GM21367 (cell line): ENCODE measurements at regions not wholly inside any gene's neighbourhood (a gene's known extent, or its start where the extent isn't known, plus 50 kb on each side); places are given as distances from the start of the nearest gene placed in this dataset.

Experiments used
- ATAC-seq: cut with Tn5 transposase; IDR thresholded peaks from one replicate; pipeline ENCODE4 v1.9.1; 2021; ENCODE audit not compliant: unreplicated experiment

DNA sequence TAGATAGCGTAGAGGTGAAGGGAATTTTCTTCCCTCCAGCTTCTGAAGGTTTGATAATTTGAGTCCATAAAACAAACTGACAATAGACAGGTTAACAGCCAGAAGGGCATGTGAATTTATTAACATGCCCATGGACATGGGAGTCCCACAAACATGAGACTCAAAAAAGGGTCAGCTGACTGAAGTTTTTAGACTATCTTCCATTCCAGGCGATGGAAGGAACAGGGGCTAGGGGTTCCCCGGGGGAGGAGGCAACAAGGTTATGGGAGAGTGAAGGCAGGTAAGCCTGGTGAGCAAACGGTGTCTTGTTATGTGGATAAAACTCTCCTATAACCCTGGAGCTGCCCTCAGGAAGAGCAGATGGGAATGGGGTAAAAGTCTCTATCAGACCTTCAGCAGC, 81.5 kb upstream of the SORBS2 start:
- ATAC-seq, result no peak

DNA sequence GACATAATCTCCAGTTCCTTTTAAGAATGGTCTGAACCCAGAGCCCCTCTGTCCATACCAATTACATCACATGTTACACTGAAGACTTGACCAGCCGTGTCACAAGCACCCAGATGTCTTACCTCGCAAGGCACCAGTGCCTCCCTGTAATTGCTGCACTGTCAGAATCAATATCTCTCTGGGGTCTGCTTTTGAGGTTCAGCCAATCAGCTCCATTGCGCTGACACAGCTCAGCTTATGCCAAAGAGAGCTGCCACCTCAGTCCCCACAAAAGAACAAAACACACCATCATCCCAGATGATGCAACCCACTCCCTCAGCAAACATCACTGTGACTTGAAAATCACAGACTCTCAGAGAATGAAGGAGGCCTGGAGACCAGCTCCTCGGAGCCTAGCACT, 82.5 kb upstream of the SORBS2 start:
- no peak for ATAC-seq

DNA sequence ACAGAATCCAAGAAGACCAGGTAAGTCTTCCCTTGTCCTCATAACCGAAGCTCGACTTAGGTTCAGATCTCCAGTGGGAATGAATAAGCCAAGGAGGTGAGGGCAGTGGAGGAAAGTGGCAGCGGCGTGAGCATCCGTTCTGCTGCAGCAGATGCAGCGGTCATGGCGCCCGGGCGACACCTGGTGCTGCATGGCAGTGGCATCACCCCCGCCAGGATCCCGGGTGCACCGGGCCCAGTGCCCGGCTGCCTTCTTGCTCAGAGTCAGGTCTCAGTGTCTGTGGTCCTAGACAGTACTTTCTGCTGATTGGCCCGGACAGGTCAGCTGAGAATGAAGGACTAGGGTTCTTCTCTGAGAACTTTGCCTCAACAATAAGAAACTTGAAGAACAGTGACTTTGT, 83.4 kb upstream of the SORBS2 start:
- ATAC-seq, result no peak

DNA sequence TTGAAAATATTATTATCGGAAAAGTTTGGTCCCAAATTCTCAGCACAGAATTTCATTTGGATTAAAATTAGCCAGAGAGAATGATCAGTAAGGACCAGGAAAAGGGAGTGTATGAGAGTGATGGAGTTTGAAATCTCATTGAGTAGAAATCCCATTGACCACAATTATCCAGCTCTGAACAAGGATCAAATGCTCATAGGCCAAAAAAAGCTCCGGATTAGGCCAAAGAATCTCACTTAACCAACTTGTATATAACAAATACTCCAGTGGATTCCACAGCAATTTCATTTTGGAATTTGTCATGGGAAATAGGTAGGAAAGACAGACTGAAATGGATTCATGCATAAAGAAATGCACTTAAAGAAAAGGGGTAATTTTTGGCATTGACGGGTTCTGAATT, 83.9 kb upstream of the SORBS2 start:
- no peak for ATAC-seq

DNA sequence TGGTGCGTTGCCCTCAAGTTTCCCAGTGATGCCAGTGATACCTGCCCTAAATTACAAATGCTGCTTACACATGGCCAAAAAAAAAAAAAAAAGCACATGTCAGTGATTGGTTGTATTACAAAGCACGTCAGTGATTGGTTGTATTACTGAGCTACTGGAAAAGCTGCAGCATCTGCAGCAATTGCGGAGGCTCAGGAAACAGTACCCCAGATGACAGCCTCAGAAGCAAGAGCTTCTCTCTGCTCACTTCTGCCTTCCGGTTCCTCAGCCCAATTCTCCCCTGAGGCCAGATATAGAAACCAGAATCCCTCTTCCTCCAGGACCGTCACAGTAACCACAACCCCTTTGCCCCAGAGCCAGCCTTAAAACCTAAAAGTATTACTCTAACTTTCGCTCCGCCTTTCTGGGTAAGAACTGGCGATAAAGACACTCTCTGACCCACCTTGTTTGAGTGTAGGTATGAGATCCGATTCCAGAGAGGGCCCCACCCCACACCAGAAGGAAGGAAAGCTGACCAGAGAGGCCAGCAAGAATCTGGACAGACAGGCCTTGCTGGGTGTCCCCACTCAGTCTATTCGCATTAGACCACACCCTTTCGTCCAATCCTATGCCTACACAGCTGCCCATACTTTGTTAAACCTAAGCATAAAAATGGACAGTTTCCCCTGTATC, 85.0 kb upstream of the SORBS2 start:
- ATAC-seq, result no peak

DNA sequence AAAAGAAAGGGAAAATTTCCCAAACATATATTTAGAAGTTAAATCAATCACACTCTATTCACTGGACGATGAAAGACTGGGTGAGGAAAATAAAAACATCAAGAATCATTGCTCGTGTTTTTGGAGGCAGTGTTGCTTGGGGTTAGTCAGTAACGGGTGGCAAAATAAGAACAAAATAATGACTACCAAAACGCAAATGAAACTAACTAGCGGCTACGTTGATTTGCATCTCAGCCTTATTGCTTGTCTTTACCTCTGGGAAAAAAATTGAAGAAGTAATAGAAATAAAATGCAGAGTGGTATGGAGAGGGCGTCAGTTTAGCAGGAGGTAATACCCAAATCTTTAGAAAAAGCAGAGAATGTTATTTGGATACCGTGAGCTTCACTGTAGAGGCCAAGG, 86.4 kb upstream of the SORBS2 start:
- ATAC-seq, result no peak

DNA sequence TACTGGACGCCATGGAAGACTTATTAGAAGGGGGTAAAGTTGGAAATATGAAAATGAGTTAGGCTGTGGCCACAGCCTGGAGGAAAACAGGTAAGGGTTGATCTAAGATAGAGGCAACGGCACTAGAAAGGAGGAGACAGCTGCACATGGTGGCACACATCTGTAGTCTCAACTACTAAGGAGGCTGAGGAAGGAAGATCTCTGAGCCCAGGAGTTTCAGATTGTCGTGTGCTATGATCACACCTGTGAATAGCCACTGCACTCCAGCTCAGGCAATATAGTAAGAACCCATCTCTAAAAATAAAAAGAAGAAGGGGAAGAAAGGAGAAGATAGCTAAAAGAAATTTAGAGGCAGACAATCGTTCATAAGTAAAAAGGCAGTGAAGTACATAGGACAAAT, 87.8 kb upstream of the SORBS2 start:
- ATAC-seq, result no peak

DNA sequence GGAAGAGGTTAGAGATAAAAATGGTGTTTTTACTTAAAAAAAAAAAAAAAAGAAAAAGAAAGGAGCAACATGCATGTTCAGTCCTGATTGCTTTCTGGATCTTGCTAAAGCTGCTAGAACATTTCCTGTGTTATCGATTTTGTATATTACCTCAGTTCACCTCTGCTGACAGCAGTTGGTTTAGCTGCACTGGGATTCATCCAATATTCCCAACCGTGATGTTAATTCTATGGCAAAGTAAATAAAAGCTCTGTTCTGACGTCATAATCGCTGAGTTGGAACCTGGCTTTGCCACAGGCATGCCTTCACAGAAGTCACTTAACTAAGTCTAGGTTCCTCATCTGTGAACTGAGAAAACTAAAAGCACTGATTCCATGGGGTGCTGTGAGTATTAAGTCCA, 90.7 kb upstream of the SORBS2 start:
- ATAC-seq, result no peak

DNA sequence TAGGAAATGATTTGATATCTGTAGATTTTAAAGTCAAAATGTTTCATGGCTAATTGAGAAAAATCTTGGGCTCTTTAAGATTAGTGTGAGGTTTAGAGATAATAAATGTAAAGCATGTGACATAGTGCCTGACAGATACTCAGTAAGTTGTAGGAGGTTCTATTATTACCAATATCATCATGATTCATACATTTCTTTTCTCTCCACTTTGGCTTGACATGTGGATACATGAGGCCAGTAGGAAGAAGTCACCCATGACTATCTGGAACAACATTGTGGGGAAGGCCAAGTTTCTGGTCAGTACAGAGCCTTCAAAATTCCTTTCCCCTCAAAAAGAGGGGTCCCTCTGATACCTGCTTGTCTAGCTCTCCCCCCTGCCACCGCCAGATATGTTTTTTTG, 91.2 kb upstream of the SORBS2 start:
- no peak for ATAC-seq

DNA sequence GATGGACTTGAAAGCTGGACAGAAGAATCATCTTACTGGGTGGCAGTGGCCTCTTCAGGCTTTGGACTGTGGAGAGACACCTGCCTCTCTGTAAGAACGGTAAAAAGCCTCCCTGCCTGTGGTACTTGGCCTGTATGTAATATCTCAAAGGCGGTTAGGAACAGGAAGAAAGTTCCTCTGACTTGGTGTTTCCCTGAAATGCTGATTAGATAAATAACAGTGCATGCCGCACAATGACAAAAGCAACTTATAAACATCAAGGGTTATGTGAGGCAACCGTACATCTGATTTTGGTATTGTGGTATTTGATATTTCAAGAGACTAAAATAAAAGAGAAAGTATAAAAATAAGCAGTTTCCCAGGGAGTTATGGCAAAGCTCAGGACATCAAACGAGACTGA, 92.4 kb upstream of the SORBS2 start:
- ATAC-seq, result no peak

DNA sequence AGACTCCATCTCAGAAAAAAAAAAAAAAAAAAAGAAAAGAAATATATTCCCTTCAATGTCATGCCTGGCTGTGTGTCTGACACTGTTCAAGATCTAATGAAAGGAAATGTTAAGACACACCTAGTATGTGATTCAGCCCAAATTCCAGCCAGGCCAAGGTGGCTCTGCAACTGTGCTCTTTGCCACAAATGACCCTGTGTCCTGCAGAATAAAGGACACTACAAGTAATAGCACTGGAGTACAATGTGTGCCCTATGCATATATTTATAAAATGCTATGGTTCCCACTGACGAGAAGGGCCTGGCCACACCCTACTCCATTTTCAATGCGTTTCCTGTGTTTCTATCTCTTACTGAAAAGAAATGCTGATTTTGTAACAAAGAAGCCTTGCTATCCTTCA, 98.0 kb upstream of the SORBS2 start:
- ATAC-seq, result no peak

DNA sequence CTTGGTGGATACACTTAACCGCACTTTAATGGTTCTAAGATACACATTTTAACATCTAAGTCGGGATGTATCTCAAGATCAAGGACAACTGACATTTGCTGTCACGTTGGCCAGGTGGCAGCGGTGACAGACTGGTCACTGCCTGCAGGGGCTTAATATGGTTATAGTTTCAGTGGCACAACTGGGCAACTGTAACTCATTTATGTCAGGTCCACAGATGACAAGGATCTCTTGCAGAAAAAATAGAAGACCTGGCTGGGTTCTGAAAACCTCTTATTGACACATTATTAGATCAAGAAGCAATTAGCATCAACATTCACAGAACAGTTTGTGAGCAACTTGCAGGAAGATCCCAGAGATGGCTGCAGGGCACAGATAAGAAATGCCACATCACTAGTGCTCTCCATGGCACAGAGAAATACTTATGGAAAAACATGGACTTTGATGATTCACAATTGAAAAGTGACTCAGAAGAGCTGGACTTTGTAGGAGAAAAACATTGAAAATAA, 99.6 kb upstream of the SORBS2 start:
- ATAC-seq, result no peak

DNA sequence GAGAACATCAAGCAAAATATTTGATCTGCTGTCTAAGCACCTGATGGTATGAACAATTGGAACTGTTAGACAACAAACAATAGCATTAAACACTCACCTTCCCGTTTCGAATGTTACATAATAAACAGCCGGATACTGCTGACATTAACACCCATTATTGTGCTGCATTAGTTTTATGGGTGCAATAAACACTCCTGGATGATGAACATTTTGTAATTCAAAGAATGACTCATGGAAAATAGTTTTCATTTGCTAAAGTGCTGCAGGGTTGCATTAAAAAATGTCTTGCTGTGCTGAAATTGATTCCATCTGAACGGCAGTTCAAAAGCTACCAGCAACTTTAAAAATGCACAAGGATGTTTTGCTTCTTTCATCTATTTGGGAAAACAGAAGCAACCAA, 100.8 kb upstream of the SORBS2 start:
- ATAC-seq, result no peak

DNA sequence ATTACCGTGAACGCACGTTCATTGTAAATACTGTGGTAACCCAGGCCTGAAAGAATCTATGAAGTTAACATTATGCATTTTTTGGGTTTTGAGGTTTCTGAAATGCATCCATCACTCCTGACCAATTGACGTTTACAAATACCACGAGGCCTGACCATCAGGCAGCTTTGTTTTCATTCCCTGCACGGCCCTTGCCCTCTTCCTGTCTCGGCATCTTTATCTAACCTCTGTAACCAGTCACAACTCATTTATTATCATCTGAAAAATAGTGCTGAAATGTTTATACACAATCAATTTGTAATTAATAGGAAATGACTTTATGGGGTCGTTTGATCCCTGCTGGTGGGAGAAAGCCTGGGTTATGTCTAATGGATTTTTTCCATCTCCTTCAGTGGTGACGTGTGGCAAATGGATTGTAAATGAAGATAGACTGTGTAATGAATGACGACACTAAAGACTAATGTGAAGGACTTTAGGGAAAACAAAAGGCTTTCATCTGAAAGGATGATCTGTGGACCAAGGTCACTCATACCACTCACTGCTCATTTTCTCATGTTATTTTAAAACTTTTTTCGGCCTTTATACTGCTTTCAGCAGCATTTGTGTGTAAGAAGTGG, 102.7 kb upstream of the SORBS2 start:
- no peak for ATAC-seq

DNA sequence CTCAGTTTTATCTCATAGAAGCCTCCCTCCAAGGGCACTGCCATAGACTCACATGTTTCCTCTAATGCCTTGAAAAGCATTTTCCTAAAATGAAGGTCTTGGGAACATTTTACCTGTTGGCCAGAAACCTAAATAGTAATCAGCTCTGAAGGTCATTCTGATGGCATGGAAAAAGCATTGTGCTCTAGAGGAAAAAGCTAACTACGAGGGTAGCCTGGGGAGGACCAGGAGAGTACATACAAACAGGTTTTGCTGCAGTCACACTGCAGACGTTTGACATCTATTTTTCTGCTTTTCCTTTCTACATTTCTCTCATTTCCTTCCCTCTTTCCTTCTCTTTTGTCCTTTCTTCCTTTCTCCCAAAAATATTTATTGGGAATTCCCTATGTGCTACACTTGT, 103.3 kb upstream of the SORBS2 start:
- ATAC-seq, result no peak

DNA sequence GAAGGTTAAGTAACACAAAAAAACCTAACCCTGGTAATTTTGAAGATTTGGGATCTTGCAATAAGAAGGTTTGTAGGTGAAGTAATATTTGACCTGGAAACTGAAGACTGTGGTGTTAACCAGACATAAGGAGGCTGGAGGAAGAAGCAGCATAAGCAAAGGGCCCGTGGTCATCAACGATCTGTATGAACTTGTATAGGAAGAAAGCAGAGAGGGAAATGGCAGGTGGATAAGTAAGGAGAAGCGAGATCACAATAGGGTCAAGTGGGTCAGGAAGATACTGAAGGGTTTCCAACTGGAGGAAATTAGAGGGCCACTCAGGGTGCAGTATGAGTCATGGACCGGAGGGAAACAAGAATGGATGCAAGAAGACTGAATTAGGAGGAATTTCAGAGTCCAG, 103.8 kb upstream of the SORBS2 start:
- no peak for ATAC-seq

DNA sequence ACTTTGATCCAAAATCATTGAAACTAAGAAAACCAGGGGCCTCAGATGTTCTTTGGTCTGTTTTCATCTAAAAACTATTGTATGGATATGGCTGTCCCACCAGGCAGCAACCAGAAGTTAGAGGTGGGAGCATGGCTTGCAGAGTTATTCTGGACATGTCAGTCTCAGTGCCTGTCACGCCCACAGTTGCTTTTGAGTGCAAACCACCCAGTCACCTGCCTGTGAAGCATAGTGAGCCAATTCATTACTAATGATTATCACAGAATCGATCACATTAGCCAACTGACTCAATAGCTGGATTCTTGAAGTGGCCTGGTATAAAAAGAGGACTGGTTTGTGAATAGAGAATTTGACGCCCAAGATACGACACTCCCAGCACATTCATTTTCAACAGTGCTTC, 104.2 kb upstream of the SORBS2 start:
- ATAC-seq, result no peak

DNA sequence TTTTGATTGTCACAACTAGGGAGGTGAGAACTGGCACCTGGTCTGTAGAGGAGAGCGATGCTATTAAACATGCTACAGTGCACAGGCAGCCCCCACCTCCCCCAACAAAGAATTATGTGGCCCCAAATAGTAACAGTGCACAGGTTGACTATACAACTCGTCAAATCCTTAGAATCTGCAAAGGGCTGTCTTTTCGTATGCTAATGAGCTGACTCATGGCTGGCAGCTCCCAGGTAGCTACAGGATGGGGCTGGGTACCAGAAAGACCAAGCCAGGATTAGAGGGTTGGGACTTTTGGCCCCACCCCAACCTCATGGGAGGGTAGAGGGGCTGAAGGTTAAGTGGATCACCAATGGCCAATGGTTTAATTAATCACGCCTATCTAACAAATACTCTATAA, 104.7 kb upstream of the SORBS2 start:
- no peak for ATAC-seq

DNA sequence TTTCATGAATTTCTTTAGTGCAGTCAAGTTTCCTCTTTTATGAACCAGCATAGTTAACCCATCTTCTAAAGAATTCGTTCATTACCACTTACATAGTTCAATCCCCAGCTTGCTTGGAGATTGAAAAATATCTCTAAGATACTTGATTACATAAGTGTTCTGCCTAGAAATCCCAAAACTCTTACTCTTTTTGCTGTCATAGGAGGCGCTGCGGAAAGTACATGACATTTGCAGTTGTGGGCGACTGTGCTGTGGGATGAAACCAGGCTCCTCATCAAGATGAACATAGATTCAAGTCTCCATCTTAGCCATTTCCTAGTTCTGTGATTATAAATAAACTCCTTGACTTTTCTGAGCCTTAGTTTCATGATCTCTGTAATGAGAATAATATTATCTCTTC, 107.1 kb upstream of the SORBS2 start:
- ATAC-seq, result no peak

DNA sequence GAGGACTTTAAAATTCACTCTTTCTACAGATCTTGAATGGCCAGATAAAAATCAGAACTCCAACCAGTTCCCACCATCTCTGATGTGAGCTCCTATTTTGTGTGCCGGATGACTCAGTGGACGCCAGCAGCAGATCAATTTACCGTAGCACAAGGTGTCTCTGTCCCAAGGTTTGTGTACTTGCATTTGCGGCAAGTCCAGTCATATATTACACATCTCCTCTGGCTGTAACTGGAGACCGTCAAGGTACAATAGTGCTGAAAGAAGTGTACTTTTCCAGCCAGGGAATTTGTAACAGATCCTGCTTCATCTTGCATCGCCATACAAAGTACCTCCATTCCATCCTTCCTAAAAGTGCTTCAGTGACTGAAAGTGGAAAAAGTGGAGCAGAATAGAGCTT, 108.2 kb upstream of the SORBS2 start:
- ATAC-seq, result no peak

DNA sequence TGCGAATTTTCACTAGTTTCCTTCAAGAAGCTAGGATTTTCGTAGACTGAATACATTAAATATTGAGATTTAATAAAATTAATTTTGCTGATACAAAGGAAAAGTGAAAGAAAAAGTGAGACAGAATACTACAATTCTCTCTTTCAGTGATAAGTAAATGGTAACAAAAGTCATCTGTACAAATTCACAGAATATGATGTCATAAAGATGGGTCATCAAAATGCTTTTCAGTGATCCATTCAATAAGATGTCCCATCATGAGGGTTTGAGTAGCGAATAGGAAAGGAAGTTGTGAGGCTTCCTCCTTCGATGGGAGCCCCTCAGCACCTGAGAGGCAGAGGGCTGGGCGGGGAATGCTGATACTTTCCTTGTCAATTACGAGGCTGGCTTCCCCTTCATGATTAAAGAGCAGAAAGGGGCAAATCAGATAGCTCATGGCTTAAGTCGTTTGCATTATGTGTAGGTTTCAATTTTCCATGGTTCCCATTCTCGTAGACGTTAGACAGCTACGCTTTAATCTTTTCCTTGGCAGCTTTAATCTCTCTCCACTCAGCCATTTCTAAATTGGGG, 108.8 kb upstream of the SORBS2 start:
- ATAC-seq, result no peak
